ENCODE measurements at regions not wholly inside any gene's neighbourhood (a gene's known extent, or its start where the extent isn't known, plus 50 kb on each side); places are given as distances from the start of the nearest gene placed in this dataset.

GRCh38 chr12:65648461-65648860, 175.8 kb upstream of the HMGA2 start:
- TF ChIP-seq CTCF (conservative IDR thresholded peaks at IDR 0.05) (no peak), EZH2 (IDR thresholded peaks at IDR 0.05; ENCODE audit: low read depth) (no peak)

All from PC-9 (cell line).